Loucy (cell line): ENCODE measurements at regions not wholly inside any gene's neighbourhood (a gene's known extent, or its start where the extent isn't known, plus 50 kb on each side); places are given as distances from the start of the nearest gene placed in this dataset.
"Not testable (repeated sequence)": the region's sequence is repeated elsewhere in the genome, so short reads cannot be mapped to it uniquely, and the experiment has no call there.

Source experiments
- CTCF ChIP-seq: fragments of 200-600 bp; sonication (generic); conservative IDR thresholded peaks from 2 replicates; pipeline ENCODE4 v1.5.1; 2014; ENCODE audit warnings: mild to moderate bottlenecking, antibody characterized with exemption, low read length
- EZH2phosphoT487 ChIP-seq: fragments of 200-600 bp; IDR thresholded peaks from 2 replicates; pipeline ENCODE4 v1.6.1; 2018; ENCODE audit warnings: antibody characterized with exemption, mild to moderate bottlenecking, moderate library complexity, borderline replicate concordance

GRCh38 chr21:9034491-9035200 is 1486.7 kb upstream of the TPTE start:
- not testable (repeated sequence) for TF ChIP-seq CTCF, EZH2phosphoT487
